HEK293T (cell line): ENCODE measurements at regions not wholly inside any gene's neighbourhood (a gene's known extent, or its start where the extent isn't known, plus 50 kb on each side); places are given as distances from the start of the nearest gene placed in this dataset.

Experiments
- BHLHE40 ChIP-seq: fragments of 450-650 bp; IDR thresholded peaks from 2 replicates; pipeline ENCODE4 v1.6.1; 2016; ENCODE audit warnings: mild to moderate bottlenecking, moderate library complexity, borderline replicate concordance
- CTBP1 ChIP-seq: fragments of 450-650 bp; IDR thresholded peaks from 2 replicates; pipeline ENCODE4 v1.6.1; 2016; ENCODE audit warnings: borderline replicate concordance
- ELF4 ChIP-seq: fragments of 450-650 bp; IDR thresholded peaks from 2 replicates; pipeline ENCODE4 v1.6.1; 2017; ENCODE audit warnings: antibody characterized with exemption
- FOXK2 ChIP-seq: fragments of 450-650 bp; IDR thresholded peaks from 2 replicates; pipeline ENCODE4 v1.6.1; 2016; ENCODE audit warnings: mild to moderate bottlenecking
- HDGF ChIP-seq: fragments of 450-650 bp; IDR thresholded peaks from 2 replicates; pipeline ENCODE4 v1.6.1; 2017; ENCODE audit warnings: antibody characterized with exemption, borderline replicate concordance
- SP1 ChIP-seq: fragments of 450-650 bp; IDR thresholded peaks from 2 replicates; pipeline ENCODE4 v1.6.1; 2017
- SUZ12 ChIP-seq: fragments of 450-650 bp; IDR thresholded peaks from 2 replicates; pipeline ENCODE4 v1.6.1; 2016; ENCODE audit warnings: mild to moderate bottlenecking
- TARDBP ChIP-seq: fragments of 450-650 bp; IDR thresholded peaks from 2 replicates; pipeline ENCODE4 v1.6.1; 2016
- TF ChIP-seq, protein P1 (sequence below): fragments of 450-650 bp; IDR thresholded peaks from 2 replicates; pipeline ENCODE4 v1.6.1; 2016

DNA sequence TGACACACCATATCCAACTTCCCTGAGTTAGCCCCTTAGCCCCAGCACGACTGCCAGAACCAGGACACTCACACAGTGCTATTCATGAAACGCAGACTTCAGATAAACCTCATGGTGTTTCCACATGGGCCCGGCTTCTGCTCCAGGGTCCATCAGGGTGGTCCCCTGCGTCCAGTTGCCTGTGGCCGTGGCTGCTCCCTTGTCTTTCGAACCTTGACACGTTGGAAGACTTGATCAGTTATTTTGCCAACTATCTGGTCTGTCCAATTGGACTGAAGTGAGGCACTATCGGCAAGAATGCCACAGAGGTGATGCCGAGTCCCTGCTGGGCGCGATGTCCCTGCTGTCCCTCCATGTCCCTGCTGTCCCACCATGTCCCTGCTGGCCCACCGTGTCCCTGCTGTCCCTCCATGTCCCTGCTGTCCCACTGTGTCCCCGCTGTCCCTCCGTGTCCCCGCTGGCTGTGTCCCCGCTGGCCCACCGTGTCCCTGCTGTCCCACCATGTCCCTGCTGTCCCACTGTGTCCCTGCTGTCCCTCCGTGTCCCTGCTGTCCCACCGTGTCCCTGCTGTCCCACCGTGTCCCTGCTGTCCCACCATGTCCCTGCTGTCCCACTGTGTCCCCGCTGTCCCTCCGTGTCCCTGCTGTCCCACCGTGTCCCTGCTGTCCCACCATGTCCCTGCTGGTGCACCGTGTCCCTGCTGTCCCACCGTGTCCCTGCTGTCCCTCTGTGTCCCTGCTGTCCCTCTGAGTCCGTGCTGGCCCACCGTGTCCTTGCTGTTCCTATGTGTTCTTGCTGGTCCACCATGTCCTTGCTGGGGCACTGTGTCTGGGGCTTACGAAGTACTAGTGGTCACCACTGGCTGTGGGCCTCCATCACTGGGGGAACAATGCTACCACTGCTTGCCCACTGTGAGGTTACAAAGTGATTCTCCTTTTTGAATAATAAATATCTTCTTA, 251.4 kb downstream of the DLL1 start:
- TF ChIP-seq HDGF (no peak), BHLHE40 (no peak), SP1 (no peak), ELF4 (no peak), SUZ12 (no peak), TARDBP (no peak), CTBP1 (no peak), FOXK2 (no peak)
- TF ChIP-seq, protein P1, sequence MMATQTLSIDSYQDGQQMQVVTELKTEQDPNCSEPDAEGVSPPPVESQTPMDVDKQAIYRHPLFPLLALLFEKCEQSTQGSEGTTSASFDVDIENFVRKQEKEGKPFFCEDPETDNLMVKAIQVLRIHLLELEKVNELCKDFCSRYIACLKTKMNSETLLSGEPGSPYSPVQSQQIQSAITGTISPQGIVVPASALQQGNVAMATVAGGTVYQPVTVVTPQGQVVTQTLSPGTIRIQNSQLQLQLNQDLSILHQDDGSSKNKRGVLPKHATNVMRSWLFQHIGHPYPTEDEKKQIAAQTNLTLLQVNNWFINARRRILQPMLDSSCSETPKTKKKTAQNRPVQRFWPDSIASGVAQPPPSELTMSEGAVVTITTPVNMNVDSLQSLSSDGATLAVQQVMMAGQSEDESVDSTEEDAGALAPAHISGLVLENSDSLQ = no peak
